ENCODE measurements at regions not wholly inside any gene's neighbourhood (a gene's known extent, or its start where the extent isn't known, plus 50 kb on each side); places are given as distances from the start of the nearest gene placed in this dataset.

DNA sequence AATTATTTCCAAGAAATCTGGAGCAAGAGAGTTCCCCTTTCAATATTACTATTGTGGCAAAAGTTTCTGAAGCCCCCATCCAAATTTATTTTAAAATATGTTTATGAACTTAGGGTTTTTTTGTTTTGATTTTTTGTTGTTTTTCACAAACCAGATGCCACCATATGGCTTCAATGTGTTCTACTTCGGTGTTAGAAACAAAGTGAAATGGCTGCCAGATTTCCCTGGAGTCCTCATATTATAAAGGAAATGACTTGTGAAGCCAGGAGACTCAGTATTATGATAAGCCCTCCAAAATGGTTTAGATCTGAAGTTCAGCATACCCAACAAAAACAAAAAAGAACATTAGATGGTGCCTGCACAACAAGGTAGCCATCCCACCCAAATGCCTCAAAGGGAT lies 154.2 kb upstream of the SPANXC start:
- WGBS, 2 donors = 57 to 70% methylated on average over 1 of the region's 1 CpG
- H3K27me3 ChIP-seq = no peaks in the 10 kb centered on the region
- TF ChIP-seq POLR2A (IDR thresholded peaks at IDR 0.05) (no peak), CTCF (IDR thresholded peaks at IDR 0.05) (no peak)
- no peak overlapping the region for H3K27ac ChIP-seq
- no peaks in the 10 kb centered on the region for H3K36me3 ChIP-seq
- H3K4me3 ChIP-seq = no peak overlapping the region
- no peaks in the 10 kb centered on the region for H3K4me1 ChIP-seq
- H3K9me3 ChIP-seq = no peaks in the 10 kb centered on the region
- intact Hi-C loops (cut with DNase I) = no loop called here
- DNase-seq = no peak

GRCh38 chrX:141375011-141375760 lies 132.9 kb upstream of the SPANXC start:
- Histone ChIP-seq H3K36me3 (no peaks in the 10 kb centered on the region), H3K27me3 (no peaks in the 10 kb centered on the region), H3K4me1 (no peaks in the 10 kb centered on the region), H3K27ac (no peak overlapping the region), H3K4me3 (no peak overlapping the region), H3K9me3 (no peaks in the 10 kb centered on the region)
- intact Hi-C loops (cut with DNase I) = no loop called here
- DNase-seq = no peak
- WGBS, 2 donors = 60 to 70% methylated on average over 2 of the region's 2 CpGs
- TF ChIP-seq POLR2A (IDR thresholded peaks at IDR 0.05) (no peak), CTCF (IDR thresholded peaks at IDR 0.05) (no peak)

DNA sequence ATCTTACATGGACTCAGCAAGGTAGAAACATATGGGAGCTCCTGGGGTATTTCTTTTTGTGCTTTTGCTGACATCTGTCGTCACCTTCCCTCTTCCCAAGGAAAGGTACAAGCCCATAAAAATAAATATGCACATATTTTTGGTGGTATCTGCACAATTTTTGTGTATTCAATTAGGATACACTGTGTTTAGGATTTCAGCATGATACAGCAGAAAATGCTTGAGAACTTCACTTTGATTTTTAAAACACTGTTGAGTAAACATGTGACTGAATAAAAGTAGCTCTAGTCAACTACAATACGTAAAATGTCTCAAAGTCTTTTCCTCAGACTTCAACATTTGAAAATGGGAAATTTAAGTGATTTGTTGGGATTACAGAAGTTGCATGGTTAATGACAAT lies 99.4 kb upstream of the SPANXC start:
- no peaks in the 10 kb centered on the region for H3K4me1 ChIP-seq
- no peak overlapping the region for H3K4me3 ChIP-seq
- TF ChIP-seq CTCF (IDR thresholded peaks at IDR 0.05) (no peak), POLR2A (IDR thresholded peaks at IDR 0.05) (no peak)
- intact Hi-C loops (cut with DNase I) = no loop called here
- no peak overlapping the region for H3K27ac ChIP-seq
- no peaks in the 10 kb centered on the region for H3K9me3 ChIP-seq
- WGBS, 2 donors = 51 to 71% methylated on average over 2 of the region's 2 CpGs
- DNase-seq = no peak
- no peaks in the 10 kb centered on the region for H3K27me3 ChIP-seq
- no peaks in the 10 kb centered on the region for H3K36me3 ChIP-seq

GRCh38 chrX:141341341-141341740 lies 99.0 kb upstream of the SPANXC start:
- Histone ChIP-seq H3K4me3 (no peak overlapping the region), H3K9me3 (no peaks in the 10 kb centered on the region), H3K27me3 (no peaks in the 10 kb centered on the region), H3K36me3 (no peaks in the 10 kb centered on the region), H3K4me1 (no peaks in the 10 kb centered on the region), H3K27ac (no peak overlapping the region)
- WGBS, 2 donors = 56 to 61% methylated on average over 4 to 5 of the region's 5 CpGs
- TF ChIP-seq POLR2A (IDR thresholded peaks at IDR 0.05) (no peak), CTCF (IDR thresholded peaks at IDR 0.05) (no peak)
- no peak for DNase-seq
- intact Hi-C loops (cut with DNase I) = no loop called here

- intact Hi-C loops (cut with DNase I) = no loop called here
- no peaks in the 10 kb centered on the region for H3K36me3 ChIP-seq
- 33 to 51% methylated on average over 1 to 2 of the region's 2 CpGs for WGBS, 2 donors
- no peak overlapping the region for H3K27ac ChIP-seq
- no peaks in the 10 kb centered on the region for H3K9me3 ChIP-seq
- H3K27me3 ChIP-seq = no peaks in the 10 kb centered on the region
- H3K4me3 ChIP-seq = no peak overlapping the region
- no peaks in the 10 kb centered on the region for H3K4me1 ChIP-seq
- TF ChIP-seq CTCF (IDR thresholded peaks at IDR 0.05) (no peak), POLR2A (IDR thresholded peaks at IDR 0.05) (no peak)
- DNase-seq = no peak
Measured at GRCh38 chrX:141320801-141321200, 78.5 kb upstream of the SPANXC start.

Data from esophagus squamous epithelium (tissue), 5 donors.